Nephron progenitor cell (in vitro differentiated cells): ENCODE measurements at regions not wholly inside any gene's neighbourhood (a gene's known extent, or its start where the extent isn't known, plus 50 kb on each side); places are given as distances from the start of the nearest gene placed in this dataset.

Experiments used
- DNase-seq: peaks from one replicate; pipeline ENCODE4 v3.0.0; 2021
- H3K27ac Mint-ChIP-seq: 2 replicates; pipeline ENCODE4 v1.8.0; 2021; ENCODE audit warnings: mild to moderate bottlenecking, moderate library complexity, mixed read lengths
- H3K27me3 Mint-ChIP-seq: 2 replicates; pipeline ENCODE4 v1.8.0; 2021; ENCODE audit warnings: mild to moderate bottlenecking, low read depth, mixed read lengths; ENCODE audit not compliant: poor library complexity
- H3K36me3 Mint-ChIP-seq: 2 replicates; pipeline ENCODE4 v1.8.0; 2021; ENCODE audit warnings: low read depth, mixed read lengths
- H3K4me1 Mint-ChIP-seq: 2 replicates; pipeline ENCODE4 v1.8.0; 2021; ENCODE audit warnings: mixed read lengths
- H3K4me3 Mint-ChIP-seq: 2 replicates; pipeline ENCODE4 v1.8.0; 2021; ENCODE audit warnings: mild to moderate bottlenecking, moderate library complexity, mixed read lengths
- H3K9me3 Mint-ChIP-seq: 2 replicates; pipeline ENCODE4 v1.8.0; 2021; ENCODE audit warnings: mild to moderate bottlenecking, moderate library complexity, mixed read lengths
- TF ChIP-seq, protein P1 (sequence below): fragments of 200-600 bp; sonication (generic); IDR thresholded peaks from 2 replicates; pipeline ENCODE4 v1.5.0; 2021; ENCODE audit warnings: antibody characterized with exemption

DNA sequence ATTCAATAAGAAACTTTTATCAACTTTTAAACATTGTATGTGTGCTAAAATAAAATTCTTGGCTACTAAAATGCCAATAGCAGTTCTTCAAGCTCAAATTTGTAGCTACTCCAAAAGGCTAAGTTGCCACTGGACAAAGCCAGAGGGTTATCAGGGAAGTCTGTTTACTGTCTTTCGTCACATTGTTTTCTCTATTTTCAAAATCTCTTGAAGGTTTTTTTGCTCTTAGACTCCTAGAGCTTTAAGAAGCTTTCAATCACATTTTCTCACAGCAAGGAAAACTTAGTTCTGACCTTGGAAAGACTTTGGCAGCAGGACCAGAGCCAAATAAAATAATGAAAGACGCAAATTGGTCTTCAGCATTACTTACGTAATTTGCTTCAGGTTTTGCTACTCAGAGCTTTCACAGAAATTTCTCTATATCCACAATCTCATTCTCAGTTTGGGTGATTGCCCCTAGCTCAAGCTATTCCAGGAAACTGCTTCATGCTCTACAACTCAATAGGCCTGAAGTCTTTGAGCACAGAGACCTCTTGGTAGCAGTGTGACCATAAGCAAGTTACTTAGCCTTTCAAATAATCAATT, 257.7 kb downstream of the GABRG2 start:
- Mint-ChIP-seq H3K4me1 (no peaks in the 10 kb centered on the region), H3K9me3 (peaks cover 5% of the 10 kb centered on the region)

DNA sequence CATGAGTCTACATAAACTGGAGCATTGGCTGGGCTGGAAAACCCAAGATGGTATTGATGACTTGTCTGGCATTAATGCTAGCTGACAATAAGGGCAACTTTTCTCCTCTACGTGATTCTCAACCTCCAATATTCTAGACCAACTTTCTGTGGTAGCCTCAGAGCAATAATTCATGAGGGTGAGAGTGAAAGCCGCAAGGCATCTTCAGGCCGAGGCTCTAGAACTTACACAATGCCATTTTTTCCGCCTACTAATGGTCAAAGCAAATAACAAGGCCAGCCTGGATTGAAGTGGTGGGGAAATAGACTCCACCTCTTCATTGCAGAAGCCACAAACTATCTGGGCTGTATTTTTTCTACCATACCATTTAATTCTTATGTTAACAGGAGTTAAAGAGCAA, 267.4 kb downstream of the GABRG2 start:
- Mint-ChIP-seq H3K9me3 (peaks cover 8% of the 10 kb centered on the region), H3K4me3 (no peak overlapping the region), H3K27me3 (no peaks in the 10 kb centered on the region), H3K4me1 (no peaks in the 10 kb centered on the region), H3K27ac (no peak overlapping the region), H3K36me3 (no peaks in the 10 kb centered on the region)
- TF ChIP-seq, protein P1, sequence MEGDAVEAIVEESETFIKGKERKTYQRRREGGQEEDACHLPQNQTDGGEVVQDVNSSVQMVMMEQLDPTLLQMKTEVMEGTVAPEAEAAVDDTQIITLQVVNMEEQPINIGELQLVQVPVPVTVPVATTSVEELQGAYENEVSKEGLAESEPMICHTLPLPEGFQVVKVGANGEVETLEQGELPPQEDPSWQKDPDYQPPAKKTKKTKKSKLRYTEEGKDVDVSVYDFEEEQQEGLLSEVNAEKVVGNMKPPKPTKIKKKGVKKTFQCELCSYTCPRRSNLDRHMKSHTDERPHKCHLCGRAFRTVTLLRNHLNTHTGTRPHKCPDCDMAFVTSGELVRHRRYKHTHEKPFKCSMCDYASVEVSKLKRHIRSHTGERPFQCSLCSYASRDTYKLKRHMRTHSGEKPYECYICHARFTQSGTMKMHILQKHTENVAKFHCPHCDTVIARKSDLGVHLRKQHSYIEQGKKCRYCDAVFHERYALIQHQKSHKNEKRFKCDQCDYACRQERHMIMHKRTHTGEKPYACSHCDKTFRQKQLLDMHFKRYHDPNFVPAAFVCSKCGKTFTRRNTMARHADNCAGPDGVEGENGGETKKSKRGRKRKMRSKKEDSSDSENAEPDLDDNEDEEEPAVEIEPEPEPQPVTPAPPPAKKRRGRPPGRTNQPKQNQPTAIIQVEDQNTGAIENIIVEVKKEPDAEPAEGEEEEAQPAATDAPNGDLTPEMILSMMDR: no peak
- DNase-seq: no peak

More for the DNA sequence above, 257.7 kb downstream of the GABRG2 start:
- DNase-seq: no peak
- Mint-ChIP-seq H3K27me3 (no peaks in the 10 kb centered on the region), H3K4me3 (no peak overlapping the region), H3K36me3 (no peaks in the 10 kb centered on the region), H3K27ac (no peak overlapping the region)
- TF ChIP-seq, protein P1: no peak

DNA sequence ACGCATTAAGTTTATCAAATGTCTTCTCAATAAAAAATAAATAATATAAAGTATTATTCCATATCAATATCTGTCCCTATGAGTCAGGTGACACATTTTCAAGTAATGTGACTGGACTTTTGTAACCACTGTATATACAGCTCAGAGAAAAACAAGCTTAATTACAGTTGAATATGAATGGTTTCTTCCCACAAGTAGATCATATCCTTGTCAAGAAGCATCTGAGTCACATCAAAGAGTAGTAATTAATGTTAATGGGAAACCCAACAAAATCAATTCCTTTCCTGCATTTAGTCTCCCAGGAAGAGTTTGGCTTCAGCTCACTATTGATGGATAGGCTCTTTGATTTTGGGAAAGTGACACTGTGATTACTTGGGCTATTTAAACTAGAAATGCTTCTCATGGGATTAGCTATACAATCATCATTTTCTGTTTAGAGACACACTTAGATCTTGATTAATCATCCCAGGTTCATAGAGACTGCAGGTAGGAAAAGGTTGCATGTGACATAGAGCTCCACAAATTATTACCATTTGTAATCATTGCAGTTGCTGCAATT, 292.9 kb downstream of the GABRG2 start:
- TF ChIP-seq, protein P1: no peak
- Mint-ChIP-seq H3K27ac (no peak overlapping the region), H3K36me3 (no peaks in the 10 kb centered on the region), H3K4me3 (no peak overlapping the region), H3K4me1 (no peaks in the 10 kb centered on the region), H3K9me3 (peaks cover 6% of the 10 kb centered on the region), H3K27me3 (no peaks in the 10 kb centered on the region)
- no peak for DNase-seq

DNA sequence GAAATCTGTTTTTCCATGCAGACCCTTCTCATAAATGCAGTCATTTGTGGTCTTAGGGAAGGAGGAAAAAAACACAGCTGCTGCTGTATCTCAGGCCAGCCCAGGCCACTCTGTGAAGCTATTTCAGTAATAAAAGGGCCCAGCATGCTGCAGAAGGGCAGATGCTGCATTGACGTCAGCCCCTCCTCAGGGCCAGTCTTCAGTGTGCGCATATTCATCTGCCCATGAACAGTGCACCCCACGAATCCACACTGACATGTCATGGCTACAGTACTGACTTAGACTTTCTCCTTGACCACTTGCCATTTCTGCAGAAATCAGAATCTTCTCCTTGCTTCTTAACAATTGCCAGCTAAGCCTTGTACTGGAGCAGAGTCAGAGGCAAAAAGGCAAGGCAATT, 304.7 kb downstream of the GABRG2 start:
- no peak overlapping the region for H3K27ac Mint-ChIP-seq

DNA sequence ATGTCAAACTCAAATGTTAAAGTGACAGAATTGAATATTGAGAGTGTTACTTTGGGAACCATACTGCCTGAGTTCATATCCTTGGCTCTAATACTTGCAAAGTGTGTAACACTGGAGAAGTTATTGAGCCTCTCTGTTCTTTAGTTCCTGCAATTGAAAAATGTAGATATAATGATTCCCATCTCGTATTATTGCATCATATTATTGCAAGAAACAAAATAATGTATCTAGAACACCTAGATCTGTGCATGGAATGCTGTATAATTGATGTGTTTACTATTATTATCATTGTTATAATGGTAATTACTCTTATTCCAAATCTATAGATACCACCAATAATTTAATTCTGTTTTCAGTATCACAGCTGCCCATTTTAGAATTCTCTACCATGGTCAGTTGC, 310.3 kb downstream of the GABRG2 start:
- H3K36me3 Mint-ChIP-seq: no peaks in the 10 kb centered on the region
- no peaks in the 10 kb centered on the region for H3K4me1 Mint-ChIP-seq
- H3K4me3 Mint-ChIP-seq: no peak overlapping the region
- TF ChIP-seq, protein P1: no peak
- DNase-seq: no peak
- H3K27ac Mint-ChIP-seq: no peak overlapping the region
- no peaks in the 10 kb centered on the region for H3K27me3 Mint-ChIP-seq
- H3K9me3 Mint-ChIP-seq: no peaks in the 10 kb centered on the region

More for the DNA sequence above, 304.7 kb downstream of the GABRG2 start:
- H3K9me3 Mint-ChIP-seq: peaks cover 26% of the 10 kb centered on the region
- H3K36me3 Mint-ChIP-seq: peaks cover 4% of the 10 kb centered on the region
- TF ChIP-seq, protein P1: no peak
- no peak for DNase-seq
- H3K4me1 Mint-ChIP-seq: no peaks in the 10 kb centered on the region
- no peak overlapping the region for H3K4me3 Mint-ChIP-seq
- no peaks in the 10 kb centered on the region for H3K27me3 Mint-ChIP-seq

DNA sequence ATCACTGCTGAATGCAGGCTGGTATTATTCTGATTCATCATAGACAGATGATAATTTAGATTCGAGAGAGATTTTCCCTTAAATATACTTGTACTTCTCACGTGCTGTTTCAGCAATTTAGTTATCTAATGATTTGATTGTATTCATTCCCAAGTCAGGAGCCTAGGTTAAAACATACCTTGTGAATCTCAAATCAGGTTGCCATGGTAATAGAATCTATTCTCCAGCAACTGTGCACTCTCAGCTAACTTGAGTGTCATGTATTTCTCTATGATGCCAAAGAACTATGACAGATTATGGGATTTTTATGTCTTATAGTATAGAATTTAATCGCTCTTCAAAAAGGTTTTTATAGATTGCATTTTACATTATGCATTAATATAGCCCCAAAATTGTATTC, 315.3 kb downstream of the GABRG2 start:
- Mint-ChIP-seq H3K36me3 (no peaks in the 10 kb centered on the region), H3K27me3 (no peaks in the 10 kb centered on the region), H3K9me3 (no peaks in the 10 kb centered on the region), H3K27ac (no peak overlapping the region), H3K4me3 (no peak overlapping the region), H3K4me1 (no peaks in the 10 kb centered on the region)
- TF ChIP-seq, protein P1: no peak
- no peak for DNase-seq
